ENCODE measurements at regions not wholly inside any gene's neighbourhood (a gene's known extent, or its start where the extent isn't known, plus 50 kb on each side); places are given as distances from the start of the nearest gene placed in this dataset.
"Not testable (repeated sequence)": the region's sequence is repeated elsewhere in the genome, so short reads cannot be mapped to it uniquely, and the experiment has no call there.

DNA sequence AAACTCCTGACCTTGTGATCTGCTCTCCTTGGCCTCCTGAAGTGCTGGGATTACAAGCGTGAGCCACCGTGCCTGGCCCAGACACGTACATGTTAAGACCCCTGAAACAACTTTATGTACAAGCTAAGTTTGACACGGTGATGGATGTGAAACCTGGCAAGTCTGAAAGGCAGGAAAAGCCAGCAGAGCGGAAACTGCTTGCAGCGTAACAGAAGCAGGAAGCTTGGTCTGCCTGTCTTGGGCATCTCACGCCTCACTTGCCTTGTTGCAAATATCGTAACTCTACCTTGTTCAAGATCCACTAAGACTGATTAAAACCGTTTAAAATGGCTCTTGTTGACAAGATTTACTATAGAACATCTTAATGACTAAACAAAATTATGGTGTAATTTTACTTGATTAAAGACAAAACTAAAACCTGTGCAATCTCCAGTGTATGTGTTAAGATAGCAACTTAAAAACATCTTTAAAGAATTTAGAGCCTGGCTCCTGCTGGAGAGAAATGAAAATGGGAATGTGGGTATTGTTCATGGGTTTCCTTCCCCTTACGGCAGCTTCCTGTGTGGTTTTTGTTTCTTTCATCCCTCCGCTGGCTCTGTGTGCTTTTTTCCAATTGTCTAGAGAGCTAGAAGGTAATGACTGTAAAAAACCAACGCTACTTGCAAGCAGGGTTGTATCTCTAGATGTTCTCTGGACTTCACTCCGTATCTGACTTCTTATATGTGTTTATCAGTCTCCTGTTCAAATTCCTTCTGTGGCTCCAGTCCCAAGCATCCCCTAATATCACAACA is 477.6 kb downstream of the XYLT1 start:
- DNase-seq (ENCODE audit: low read depth in 4 of 4, low spot score in 1 of 4), result no peak

DNA sequence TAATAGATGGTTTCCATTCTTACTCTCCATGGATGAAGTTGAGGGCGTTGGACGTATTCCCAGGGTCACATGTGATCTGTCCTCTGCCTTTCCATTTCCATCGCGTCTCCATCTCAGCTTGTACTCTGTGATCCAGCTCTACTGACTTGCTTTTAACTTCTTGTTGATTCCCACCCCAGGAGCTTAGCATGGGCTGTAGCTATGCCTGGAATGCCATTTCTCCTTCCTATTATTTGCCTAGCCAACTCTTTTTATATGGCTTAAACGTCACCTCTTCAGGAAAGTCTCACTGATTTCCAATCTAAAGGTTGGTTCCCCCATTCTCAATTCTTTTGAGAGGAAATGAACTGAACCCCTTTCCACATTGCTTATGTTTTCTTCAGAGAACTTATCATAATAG is 475.9 kb downstream of the XYLT1 start:
- no peak for DNase-seq (ENCODE audit: low read depth in 4 of 4, low spot score in 1 of 4)

DNA sequence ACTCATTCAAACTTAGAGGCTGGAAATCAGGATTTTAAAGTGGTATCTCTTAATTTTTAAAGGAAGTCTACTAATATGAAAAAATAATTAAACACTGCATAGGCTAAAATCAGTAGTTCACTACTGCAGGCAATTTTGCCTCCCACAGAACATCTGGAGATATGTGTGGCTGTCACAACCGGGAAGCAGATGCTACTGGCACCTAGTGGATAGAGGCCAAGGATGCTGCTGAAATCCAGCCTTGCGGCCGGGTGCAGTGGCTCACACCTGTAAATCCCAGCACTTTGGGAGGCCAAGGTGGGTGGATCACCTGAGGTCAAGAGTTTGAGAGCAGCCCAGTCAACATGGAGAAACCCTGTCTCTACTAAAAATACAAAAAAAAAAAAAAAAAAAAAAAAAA is 473.9 kb downstream of the XYLT1 start:
- no peak for DNase-seq (ENCODE audit: low read depth in 4 of 4, low spot score in 1 of 4)

DNA sequence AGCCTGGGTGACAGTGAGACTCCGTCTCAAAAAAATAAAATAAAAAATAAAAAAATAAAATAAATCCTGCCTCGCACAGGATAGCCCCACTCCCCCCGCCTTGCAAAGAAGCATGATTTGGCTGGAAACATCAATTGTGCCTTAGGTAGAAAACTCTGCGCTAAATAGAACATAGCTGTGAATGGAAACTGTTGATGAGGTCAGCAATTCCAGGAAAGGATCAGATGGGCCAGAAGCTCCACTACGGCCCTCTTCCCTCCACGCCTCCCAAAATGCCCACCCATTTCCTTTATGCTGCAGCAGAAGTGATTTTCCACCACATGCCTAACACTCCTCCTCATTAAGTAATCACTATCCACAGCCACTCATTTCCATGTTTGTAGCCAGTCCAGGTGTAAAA is 473.4 kb downstream of the XYLT1 start:
- no peak for DNase-seq (ENCODE audit: low read depth in 4 of 4, low spot score in 1 of 4)

DNA sequence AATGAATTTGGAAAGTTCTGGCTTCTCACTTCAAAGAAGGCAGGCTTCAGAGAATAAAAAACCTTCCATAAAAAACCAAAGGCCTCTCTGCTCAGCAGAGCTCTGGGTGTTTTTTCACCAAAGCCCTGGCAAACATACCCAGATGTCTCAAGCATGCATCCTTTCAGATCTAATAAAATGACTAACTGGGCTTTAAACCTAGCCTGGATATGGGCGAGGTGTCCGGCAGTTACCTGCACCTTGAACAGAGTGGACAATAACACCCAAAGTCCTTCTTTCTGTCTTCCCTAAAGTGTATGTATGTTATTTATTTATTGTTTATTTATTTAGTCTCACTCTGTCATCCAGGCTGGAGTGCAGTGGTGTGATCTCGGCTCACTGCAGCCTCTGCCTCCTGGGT is 469.3 kb downstream of the XYLT1 start:
- no peak for DNase-seq (ENCODE audit: low read depth in 4 of 4, low spot score in 1 of 4)

DNA sequence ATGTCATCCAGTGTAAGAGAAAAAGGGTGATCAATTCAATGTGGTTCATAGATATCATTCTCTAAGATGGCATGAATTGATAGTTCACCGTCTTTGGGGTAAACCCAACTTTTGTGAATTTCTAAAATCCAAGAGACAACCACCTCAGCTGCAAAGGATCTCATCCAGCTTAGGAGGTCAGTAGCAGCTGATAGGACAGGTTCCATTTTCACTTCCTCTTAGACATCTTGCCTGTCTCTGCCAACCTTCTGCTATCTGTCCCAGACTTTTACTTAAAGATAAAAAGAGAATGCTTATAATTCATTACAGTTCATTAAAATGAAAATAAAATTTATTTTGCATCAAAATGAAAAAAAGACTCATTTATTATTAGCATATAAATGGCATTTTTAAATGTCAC is 468.2 kb downstream of the XYLT1 start:
- DNase-seq (ENCODE audit: low read depth in 4 of 4, low spot score in 1 of 4), result no peak

DNA sequence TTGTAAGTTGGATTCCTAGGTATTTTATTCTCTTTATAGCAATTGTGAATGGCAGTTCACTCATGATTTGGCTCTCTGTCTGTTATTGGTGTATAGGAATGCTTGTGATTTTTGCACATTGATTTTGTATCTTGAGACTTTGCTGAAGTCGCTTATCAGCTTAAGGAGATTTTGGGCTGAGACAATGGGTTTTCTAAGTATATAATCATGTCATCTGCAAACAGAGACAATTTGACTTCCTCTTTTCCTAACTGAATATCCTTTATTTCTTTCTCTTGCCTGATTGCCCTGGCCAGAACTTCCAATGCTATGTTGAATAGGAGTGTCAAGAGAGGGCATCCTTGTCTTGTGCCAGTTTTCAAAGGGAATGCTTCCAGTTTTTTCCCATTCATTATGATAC is 464.8 kb downstream of the XYLT1 start:
- DNase-seq (ENCODE audit: low read depth in 4 of 4, low spot score in 1 of 4), result not testable (repeated sequence)

DNA sequence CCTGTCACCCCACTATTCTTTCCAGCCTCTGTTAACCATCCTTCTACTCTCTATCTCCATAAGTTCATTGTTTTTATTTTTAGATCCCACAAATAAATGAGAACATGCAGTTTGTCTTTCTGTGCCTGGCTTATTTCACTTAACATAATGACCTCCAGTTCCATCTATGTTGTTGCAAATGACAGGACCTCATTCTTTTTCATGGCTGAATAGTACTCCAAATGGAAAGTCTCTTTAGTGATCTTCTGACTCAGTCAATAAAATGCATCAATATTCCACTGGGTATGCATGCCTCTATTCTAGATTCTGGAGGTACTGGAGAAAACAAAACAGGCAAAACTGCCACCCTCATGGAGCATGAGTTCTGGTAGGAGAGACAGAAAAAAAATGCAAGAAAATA is 459.0 kb downstream of the XYLT1 start:
- DNase-seq (ENCODE audit: low read depth in 4 of 4, low spot score in 1 of 4), result no peak

DNA sequence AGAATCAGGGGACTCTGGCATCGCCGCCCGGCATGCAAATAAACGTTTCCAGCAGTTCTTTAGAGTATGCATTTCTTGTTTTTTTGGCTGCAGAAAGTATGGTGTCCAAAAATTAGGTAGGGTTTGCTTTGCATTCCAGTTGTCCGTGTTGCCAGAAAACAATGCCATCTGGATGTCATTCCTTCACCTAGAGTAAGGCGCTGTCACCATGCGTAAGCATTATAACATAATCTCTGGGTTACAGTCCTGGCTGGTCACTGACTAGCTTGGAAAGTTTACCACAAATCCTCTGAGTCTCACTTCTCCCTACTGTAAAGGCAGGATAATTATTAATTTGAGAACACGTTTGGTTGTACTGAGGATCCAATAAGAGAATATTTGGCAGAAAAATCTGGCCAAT is 457.7 kb downstream of the XYLT1 start:
- no peak for DNase-seq (ENCODE audit: low read depth in 4 of 4, low spot score in 1 of 4)

DNA sequence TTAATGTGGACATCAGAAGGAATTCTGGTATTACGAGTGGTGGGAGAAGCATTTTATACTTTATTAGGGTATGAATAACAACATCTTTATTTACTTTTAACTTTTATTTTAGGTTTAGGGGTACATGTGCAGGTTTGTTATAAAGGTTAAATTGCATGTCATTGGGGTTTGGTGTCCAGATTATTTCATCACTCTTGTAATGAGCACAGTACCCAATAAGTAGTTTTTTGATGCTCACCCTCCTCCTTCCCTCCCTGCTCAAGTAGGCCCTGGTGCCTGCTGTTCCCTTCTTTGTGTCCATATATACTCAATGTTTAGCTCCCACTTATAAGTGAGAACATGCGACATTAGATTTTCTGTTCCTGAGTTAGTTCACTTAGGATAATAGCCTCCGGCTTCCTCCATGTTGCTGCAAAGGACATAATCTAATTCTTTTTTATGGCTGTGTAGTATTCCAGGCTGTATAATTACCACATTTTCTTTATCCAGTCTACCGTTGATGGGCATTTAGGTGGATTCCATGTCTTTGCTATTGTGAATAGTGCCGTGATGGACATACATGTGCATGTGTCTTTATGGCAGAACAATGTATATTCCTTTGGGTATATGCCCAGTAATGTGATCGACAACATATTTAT is 456.2 kb downstream of the XYLT1 start:
- DNase-seq (ENCODE audit: low read depth in 4 of 4, low spot score in 1 of 4), result no peak

DNA sequence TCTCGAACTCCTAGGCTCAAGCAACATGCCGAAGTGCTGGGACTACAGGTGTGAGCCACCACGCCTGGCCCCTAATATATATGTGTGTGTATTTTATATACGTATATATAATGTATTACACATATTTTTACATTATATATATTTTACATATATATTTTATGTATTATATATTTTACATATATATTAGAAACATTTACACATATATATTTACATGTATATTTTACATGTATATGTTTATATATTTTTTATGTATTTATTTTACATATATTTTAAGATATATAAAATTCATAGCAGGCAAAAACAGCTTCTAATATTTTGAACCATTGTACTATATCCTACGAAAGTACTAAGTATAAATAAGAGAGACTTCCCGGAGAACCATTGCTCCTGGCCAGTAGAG is 455.1 kb downstream of the XYLT1 start:
- no peak for DNase-seq (ENCODE audit: low read depth in 4 of 4, low spot score in 1 of 4)

DNA sequence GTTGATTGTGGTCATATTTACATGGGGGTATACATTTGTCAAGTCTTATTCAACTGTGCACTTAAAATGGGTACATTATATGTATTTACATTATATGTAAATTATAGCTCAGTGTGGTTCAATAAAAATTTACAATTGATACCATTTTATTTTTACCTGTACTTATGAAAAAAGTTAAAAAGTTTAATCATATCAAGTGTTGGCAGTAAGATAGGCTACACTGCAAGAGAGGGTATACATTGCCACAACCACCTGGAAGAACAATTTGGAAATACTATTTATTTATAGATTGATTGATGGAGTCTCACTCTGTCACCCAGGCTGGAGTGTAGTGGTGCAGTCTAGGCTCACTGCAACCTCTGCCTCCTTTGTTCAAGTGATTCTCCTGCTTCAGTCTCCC is 453.3 kb downstream of the XYLT1 start:
- no peak for DNase-seq (ENCODE audit: low read depth in 4 of 4, low spot score in 1 of 4)

DNA sequence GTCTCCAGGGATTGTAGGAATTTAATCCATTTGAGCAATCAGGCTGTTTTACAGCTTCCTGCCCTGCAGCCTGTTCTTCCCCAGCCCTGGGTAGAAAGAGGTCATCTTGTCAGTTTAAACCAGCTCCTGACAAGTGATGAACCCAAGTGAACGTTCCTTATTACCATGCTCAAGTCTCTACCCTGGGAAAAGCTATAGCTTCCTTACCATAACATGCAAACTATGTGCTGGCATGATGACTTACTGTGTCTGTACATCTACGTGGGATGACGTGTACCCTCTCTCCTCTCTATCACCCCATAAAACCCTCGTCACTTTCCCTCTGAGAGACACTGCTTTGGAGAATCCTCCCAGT is 452.2 kb downstream of the XYLT1 start:
- no peak for DNase-seq (ENCODE audit: low read depth in 4 of 4, low spot score in 1 of 4)

DNA sequence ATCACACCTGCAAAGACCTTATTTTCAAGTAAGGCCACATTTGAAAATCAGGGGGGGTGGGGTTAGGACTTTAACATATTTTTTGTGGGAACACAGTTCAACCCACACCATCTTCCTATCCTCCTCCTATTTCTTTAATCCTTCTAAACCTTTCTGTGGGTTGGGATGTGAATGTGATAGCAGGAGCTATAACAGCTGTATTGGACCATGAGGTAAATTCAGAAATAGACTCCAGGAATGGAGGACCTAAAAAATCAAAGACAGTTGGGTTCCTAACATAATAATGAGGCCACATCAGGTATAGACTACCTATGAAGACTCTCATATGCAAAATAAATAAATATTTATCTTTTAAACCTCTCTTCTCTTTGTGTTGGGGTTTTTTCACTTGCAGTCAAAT is 451.4 kb downstream of the XYLT1 start:
- DNase-seq (ENCODE audit: low read depth in 4 of 4, low spot score in 1 of 4), result no peak

DNA sequence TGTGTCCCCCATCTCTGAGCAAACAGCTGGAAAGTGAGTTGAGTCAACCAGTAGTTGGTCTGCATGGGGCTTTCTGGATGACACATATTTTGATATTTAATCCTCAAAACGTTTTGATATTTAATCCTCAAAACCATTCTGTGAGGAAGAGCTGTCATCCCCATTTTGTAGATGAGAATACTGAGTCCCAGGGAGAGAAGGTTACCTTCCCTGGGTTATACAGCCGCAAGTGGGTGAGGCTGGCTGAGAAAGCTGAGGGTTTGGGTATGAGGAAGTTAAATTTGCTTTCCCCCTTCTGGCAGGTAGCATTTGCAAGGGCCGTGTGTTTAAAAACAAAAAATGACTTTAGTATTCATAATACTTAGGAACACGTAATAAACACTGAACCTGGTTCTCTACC is 447.2 kb downstream of the XYLT1 start:
- DNase-seq (ENCODE audit: low read depth in 4 of 4, low spot score in 1 of 4), result no peak

DNA sequence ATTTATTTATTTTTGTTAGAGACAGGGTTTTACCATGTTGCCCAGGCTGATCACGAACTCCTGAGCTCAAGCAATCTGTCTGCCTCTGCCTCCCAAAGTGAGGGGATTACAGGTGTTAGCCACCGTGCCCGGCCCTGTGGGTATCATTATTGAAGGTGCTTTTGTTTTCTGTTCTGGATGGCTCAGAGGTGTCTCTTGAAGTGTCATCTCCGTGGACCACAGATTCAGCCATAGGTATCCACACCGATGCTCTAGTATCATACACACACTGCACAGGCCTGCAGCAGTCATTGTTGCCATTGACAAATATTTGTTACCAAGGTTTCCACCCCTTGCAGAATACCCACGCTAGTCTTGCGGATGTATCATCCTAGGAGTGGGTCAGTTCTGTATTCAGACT is 446.2 kb downstream of the XYLT1 start:
- no peak for DNase-seq (ENCODE audit: low read depth in 4 of 4, low spot score in 1 of 4)

DNA sequence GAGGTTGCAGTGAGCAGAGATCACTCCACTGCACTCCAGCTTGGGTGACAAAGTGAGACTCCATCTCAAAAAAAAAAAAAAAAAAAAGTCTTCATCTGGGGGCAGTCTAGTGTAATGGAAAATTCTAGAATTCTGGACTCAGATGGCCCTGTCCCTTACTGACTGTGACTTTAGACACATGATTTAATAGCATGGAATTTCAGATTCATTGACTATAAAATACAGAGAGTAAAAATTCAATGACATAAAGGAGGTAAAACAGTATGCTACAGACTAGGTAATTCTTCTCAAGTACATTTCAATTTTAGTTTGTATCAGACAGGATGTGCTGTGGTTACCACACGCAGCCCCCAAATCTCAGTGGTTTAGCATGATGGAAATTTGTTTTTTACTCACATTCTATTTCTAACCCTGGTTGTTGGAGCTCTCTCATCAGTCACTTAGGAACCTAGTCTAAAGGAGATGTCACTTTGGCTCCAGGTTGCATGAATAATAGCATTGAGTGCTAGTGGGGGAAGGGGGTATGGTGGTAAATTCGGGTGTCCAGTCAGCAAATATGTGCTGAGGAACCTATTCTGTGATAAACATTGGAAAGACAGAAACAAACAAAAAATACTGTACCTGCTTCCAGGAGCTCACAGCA is 444.0 kb downstream of the XYLT1 start:
- DNase-seq (ENCODE audit: low read depth in 4 of 4, low spot score in 1 of 4), result peak in 1 of 4 experiments; percentile 8

DNA sequence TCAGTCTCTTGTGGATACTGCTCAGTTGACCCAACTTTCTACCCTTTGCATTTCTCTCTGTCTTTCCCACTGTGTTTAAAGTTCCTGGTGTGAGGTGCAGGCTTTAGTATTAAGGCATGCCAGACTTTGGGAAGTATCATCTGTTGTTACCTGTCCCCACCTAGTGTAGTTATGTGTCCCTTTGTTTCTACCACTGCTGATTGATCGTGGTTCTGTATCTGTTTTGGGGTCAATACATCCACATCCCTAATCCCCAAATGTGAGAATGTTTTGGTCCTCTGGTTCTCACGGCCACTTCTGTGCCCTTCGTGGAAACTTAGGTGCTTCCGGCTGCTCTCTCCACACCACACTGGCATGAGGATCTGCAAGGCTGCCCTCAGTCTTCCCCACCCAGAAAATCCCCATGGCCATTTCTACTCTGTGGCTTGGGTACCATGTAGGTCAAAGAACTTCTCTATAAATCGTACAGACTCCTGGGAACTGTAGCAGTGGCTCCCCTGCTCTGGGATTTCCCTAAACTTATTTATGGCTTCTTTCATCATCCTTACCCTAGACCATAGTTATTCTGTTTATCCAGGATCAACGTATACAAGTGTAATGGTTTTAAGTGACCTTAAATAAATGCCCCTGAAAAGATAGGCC is 443.2 kb downstream of the XYLT1 start:
- DNase-seq (ENCODE audit: low read depth in 4 of 4, low spot score in 1 of 4), result no peak

DNA sequence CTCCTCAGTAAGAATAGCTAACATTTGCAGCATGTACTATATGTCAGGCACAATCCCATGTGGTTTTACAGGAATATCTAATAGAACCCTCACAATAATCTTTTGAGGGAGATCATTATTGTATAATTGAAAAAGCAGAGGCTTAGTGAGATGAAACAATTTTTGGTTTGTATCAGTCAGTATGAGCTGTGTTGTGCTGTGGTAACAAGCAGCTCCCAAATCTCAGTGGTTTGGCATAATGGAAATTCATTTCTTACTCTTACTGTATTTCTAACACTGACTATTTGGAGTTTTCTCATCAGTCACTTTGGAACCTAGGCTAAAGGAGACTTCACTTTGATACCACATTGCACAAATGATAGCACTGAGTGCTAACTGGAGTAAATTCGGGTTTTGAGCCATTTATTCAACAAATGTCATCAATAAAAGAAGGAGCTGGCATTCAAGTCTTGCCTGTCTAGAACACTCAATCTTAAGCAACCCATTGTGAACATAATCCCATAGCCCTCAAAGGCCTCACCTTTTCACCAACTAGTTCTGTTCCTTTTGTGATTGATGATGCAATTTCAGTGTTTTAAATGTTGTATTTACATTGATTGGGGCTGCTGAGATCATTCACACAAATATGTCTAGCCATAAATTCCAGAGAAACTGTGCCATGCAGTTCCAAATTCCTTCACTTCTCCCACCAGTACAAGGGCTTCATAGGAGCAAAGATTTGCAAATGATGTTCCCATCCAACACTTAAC is 441.0 kb downstream of the XYLT1 start:
- no peak for DNase-seq (ENCODE audit: low read depth in 4 of 4, low spot score in 1 of 4)

DNA sequence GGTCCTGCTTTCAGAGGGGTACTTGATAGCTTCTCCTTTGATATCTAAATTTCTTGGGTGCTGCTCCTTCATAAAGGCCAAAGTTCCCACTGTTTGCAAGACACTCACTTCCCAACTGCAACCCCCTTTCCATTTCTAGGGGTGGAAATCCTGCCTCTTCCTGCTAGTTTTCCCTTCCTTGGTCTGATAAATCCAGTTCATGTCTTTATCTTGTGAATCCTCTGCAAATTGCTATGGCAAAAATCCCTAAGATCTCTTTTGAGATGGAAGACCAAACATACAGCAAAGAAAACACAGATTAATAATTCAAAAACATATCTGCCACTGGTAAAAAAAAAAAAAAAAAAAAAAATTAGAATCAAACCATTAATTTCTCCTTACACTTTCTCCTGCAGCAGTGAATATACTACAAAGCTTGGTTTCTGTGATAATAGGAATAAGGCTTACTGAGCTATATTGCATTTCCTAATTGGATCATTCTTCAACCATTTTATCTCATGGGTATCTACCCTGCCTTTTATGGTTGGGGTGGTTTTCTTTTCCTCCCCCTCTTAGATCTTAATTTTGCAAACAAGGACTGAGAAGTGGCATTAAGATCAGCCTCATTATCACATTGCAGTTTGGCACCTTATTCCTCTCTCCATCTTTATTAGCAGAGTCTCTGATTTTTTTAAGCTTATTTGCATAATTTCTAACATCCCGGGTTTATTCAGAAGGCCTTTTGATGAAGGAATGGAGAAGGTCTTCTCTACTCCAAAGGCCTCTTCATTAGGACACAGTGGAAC is 439.1 kb downstream of the XYLT1 start:
- DNase-seq (ENCODE audit: low read depth in 4 of 4, low spot score in 1 of 4), result no peak

DNA sequence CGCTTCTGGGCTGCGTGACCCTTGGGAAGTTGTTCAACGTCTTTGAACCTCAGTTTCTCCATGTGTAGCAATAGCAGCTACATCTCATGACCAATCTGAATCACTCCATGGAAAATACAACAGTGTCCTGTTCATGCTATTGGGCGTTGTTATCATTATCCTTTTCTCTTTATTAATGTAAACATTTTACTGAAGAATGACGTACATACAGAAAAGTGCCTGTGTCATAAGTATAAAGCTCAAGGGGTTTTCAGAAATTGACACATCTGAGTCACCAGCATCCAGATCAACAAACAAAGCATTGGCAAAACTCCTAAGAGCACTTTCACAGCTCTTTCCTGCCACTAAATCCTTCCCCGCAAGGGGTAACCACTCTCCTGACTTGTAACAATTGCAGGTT is 438.4 kb downstream of the XYLT1 start:
- no peak for DNase-seq (ENCODE audit: low read depth in 4 of 4, low spot score in 1 of 4)
